HG03342 (cell line): ENCODE measurements at regions not wholly inside any gene's neighbourhood (a gene's known extent, or its start where the extent isn't known, plus 50 kb on each side); places are given as distances from the start of the nearest gene placed in this dataset.
"Not testable (repeated sequence)": the region's sequence is repeated elsewhere in the genome, so short reads cannot be mapped to it uniquely, and the experiment has no call there.

Experiments
- ATAC-seq: cut with Tn5 transposase; IDR thresholded peaks from one replicate; pipeline ENCODE4 v1.9.1; 2021; ENCODE audit warnings: mild to moderate bottlenecking, moderate library complexity; ENCODE audit not compliant: unreplicated experiment

- ATAC-seq: not testable (repeated sequence)
Observed at GRCh38 chr22:22296047-22296446, 51.5 kb downstream of the VPREB1 start.

- ATAC-seq: not testable (repeated sequence)
Observed at GRCh38 chr22:22297159-22297793, 52.7 kb downstream of the VPREB1 start.

GRCh38 chr22:22297794-22298653, 53.4 kb downstream of the VPREB1 start:
- ATAC-seq: peak; percentile 56

DNA sequence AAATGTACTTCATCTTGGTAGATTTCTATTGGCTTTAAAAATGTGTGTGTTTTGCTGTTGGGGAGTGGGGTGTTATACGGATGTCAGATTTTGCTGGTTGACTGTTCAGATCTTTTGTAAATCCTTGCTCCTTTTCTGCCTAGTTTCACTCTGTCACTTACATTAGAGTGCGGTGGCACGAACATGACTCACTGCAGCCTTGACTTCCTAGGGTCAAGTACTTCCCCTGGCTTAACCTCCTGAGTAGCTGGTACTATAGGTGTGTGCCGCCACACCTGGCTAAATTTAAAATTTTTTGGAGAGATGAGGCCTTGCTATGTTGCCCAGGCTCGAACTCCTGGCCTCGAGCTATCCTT, 54.0 kb downstream of the VPREB1 start:
- not testable (repeated sequence) for ATAC-seq

- not testable (repeated sequence) for ATAC-seq
Observed at GRCh38 chr22:22300511-22300910, 55.9 kb downstream of the VPREB1 start.

DNA sequence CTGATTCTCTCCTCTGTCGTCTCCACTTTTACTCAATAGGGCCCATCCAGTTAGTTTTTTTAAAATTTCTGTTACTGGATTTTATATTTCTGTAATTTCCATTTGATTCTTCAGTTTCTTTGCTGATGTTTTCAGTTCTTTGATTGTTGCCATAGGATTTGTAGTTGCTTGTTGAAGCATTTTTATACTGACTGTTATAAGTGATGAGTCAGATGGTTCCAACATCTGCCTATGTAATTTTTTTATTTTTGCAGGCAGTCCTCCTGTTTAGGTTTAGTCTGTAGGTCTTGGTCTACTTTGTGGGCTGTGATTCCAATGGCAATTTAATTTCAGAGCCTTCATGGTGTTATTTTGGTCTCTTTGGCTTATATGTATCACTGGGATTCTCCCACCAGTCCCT, 56.4 kb downstream of the VPREB1 start:
- ATAC-seq: not testable (repeated sequence)

DNA sequence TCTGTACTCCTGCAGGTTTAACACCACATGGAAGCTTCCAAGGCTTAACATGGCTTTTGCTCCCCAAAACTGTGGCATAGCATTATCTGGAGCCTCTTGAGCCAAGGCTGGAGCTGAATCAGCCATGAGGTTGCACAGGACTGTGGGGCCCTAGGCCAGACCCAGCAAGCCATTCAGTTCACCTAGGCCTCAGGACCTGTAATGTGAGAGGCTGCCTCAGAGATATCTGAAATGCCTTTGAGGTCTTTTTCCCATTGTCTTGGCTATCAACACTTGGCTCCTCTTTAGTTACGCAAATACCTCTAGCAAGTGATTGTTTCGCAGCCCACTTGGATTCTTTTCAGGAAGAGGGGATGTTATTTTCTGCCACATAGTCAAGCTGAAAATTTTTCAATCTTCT, 72.0 kb downstream of the VPREB1 start:
- no peak for ATAC-seq

DNA sequence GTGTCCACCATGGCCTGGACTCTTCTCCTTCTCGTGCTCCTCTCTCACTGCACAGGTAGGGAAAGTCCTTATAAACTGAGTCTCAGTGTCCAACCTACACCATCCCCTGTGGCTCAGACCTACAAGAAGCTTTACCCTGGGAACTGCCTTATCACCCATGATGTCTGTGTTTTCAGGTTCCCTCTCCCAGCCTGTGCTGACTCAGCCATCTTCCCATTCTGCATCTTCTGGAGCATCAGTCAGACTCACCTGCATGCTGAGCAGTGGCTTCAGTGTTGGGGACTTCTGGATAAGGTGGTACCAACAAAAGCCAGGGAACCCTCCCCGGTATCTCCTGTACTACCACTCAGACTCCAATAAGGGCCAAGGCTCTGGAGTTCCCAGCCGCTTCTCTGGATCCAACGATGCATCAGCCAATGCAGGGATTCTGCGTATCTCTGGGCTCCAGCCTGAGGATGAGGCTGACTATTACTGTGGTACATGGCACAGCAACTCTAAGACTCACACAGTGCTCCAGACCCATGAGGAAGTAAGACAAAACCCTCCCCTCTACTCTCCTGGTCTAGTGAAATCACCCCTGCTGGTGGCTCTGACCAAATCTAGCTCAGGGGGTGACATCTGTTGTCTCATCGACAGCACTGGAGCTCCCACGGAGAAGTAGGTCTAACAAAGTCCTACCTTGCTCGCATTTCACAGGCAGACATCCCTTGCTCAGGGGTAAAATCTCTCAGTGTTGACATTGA, 74.3 kb downstream of the VPREB1 start:
- no peak for ATAC-seq

- peak; percentile 74 for ATAC-seq
Observed at GRCh38 chr22:22321743-22322611, 77.4 kb downstream of the VPREB1 start.

- ATAC-seq: no peak
Observed at GRCh38 chr22:22322792-22323191, 78.2 kb downstream of the VPREB1 start.

- ATAC-seq: no peak
Observed at GRCh38 chr22:22327723-22328122, 83.1 kb downstream of the VPREB1 start.

DNA sequence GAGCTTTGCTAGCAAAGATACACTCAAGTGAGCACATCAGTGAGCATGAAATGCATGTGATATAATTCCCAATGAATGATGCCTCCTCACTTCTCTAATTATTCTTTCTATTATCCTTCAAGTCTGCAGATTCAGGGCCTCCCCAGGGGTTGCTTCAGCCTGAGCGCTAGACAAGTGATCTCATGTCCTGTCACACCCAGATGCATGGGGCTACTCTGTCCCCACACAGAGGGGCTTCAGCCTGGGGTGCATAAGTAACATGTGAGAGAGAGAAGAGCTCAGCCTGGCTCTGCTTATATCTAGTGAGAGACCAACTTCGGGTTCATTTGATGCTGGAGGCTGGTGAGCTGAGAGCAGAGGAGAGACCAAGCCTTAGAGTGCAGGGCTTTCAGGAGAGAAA, 85.2 kb downstream of the VPREB1 start:
- ATAC-seq: no peak

- not testable (repeated sequence) for ATAC-seq
Observed at GRCh38 chr22:22335640-22336039, 91.1 kb downstream of the VPREB1 start.

GRCh38 chr22:22336333-22336732, 91.7 kb downstream of the VPREB1 start:
- ATAC-seq: not testable (repeated sequence)

GRCh38 chr22:22338778-22339177, 94.2 kb downstream of the VPREB1 start:
- ATAC-seq: not testable (repeated sequence)

DNA sequence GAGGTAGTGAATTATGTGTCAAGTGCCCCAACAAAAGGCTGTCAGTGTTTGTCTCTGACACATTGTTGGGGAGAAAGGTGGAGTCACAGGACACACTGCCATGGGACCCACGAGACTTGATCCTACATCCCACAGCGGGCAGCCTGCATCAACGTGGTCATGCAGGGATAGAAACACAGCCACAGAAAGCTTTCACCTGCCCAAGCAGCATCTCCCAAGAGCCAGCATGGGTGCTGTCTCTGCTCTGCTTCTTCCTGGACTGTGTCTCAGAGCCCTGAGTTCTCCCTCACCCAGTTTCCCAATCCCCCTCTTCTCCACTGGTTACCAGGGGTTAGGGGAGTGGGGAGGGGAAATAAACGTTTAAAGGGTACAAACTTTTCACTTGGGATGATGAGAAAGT, 97.2 kb downstream of the VPREB1 start:
- ATAC-seq: no peak

- ATAC-seq: peak; percentile 58
Observed at GRCh38 chr22:22342697-22343580, 98.4 kb downstream of the VPREB1 start.

- ATAC-seq: peak; percentile 43
Observed at GRCh38 chr22:22343581-22344296, 99.2 kb downstream of the VPREB1 start.

GRCh38 chr22:22344430-22344829, 99.8 kb downstream of the VPREB1 start:
- ATAC-seq: no peak
